Neural crest cell (in vitro differentiated cells): ENCODE measurements at regions not wholly inside any gene's neighbourhood (a gene's known extent, or its start where the extent isn't known, plus 50 kb on each side); places are given as distances from the start of the nearest gene placed in this dataset.

Experiments
- DNase-seq: peaks from one replicate; pipeline ENCODE4 v3.0.0; 2021; ENCODE audit warnings: low read depth, mixed read lengths, low spot score
- H3K27ac Mint-ChIP-seq: one replicate; pipeline ENCODE4 v1.8.0; 2021; ENCODE audit warnings: mild to moderate bottlenecking, mixed read lengths; ENCODE audit not compliant: unreplicated experiment
- H3K27me3 Mint-ChIP-seq: 2 replicates; pipeline ENCODE4 v1.8.0; 2021; ENCODE audit warnings: low read depth, mild to moderate bottlenecking, mixed read lengths
- H3K36me3 Mint-ChIP-seq: 2 replicates; pipeline ENCODE4 v1.8.0; 2021; ENCODE audit warnings: low read depth, mild to moderate bottlenecking, mixed read lengths
- H3K4me1 Mint-ChIP-seq: 2 replicates; pipeline ENCODE4 v1.8.0; 2021; ENCODE audit warnings: mixed read lengths
- H3K4me3 Mint-ChIP-seq: one replicate; pipeline ENCODE4 v1.8.0; 2021; ENCODE audit warnings: mild to moderate bottlenecking, mixed read lengths
- H3K9me3 Mint-ChIP-seq: 2 replicates; pipeline ENCODE4 v1.8.0; 2021; ENCODE audit warnings: mixed read lengths
- CTCF ChIP-seq: fragments of 200-600 bp; sonication (generic); conservative IDR thresholded peaks from 2 replicates; pipeline ENCODE4 v1.5.0; 2021; ENCODE audit warnings: antibody characterized with exemption, mild to moderate bottlenecking

GRCh38 chr9:106400950-106401349, 462.0 kb upstream of the ZNF462 start:
- no peak for DNase-seq
- H3K4me1 Mint-ChIP-seq, result peaks cover 5% of the 10 kb centered on the region

GRCh38 chr9:106403081-106403480, 459.9 kb upstream of the ZNF462 start:
- Mint-ChIP-seq H3K27ac (no peak overlapping the region), H3K27me3 (no peaks in the 10 kb centered on the region), H3K4me1 (peaks cover 11% of the 10 kb centered on the region), H3K36me3 (no peaks in the 10 kb centered on the region), H3K9me3 (peaks cover 6% of the 10 kb centered on the region), H3K4me3 (no peak overlapping the region)
- DNase-seq, result no peak
- no peak for TF ChIP-seq CTCF

More at GRCh38 chr9:106400950-106401349, 462.0 kb upstream of the ZNF462 start:
- H3K27ac Mint-ChIP-seq, result no peak overlapping the region
- H3K9me3 Mint-ChIP-seq, result peaks cover 6% of the 10 kb centered on the region
- H3K4me3 Mint-ChIP-seq, result no peak overlapping the region
- TF ChIP-seq CTCF, result no peak
- no peaks in the 10 kb centered on the region for H3K27me3 Mint-ChIP-seq
- H3K36me3 Mint-ChIP-seq, result no peaks in the 10 kb centered on the region

- Mint-ChIP-seq H3K4me1 (peaks cover 17% of the 10 kb centered on the region), H3K27me3 (no peaks in the 10 kb centered on the region), H3K9me3 (peaks cover 6% of the 10 kb centered on the region), H3K4me3 (no peak overlapping the region), H3K36me3 (no peaks in the 10 kb centered on the region), H3K27ac (no peak overlapping the region)
- TF ChIP-seq CTCF, result no peak
- no peak for DNase-seq
Observed at GRCh38 chr9:106404137-106404536, 458.8 kb upstream of the ZNF462 start.

GRCh38 chr9:106405871-106406435, 457.0 kb upstream of the ZNF462 start:
- H3K9me3 Mint-ChIP-seq, result no peaks in the 10 kb centered on the region
- H3K4me1 Mint-ChIP-seq, result peaks cover 17% of the 10 kb centered on the region
- no peaks in the 10 kb centered on the region for H3K36me3 Mint-ChIP-seq
- H3K27ac Mint-ChIP-seq, result no peak overlapping the region
- H3K27me3 Mint-ChIP-seq, result no peaks in the 10 kb centered on the region
- H3K4me3 Mint-ChIP-seq, result no peak overlapping the region
- no peak for DNase-seq
- TF ChIP-seq CTCF, result no peak

GRCh38 chr9:106414042-106414441, 448.9 kb upstream of the ZNF462 start:
- H3K27ac Mint-ChIP-seq, result no peak overlapping the region
- DNase-seq, result no peak
- no peaks in the 10 kb centered on the region for H3K27me3 Mint-ChIP-seq
- H3K9me3 Mint-ChIP-seq, result peaks cover 2% of the 10 kb centered on the region
- no peak for TF ChIP-seq CTCF
- peaks cover 4% of the 10 kb centered on the region for H3K4me1 Mint-ChIP-seq
- H3K36me3 Mint-ChIP-seq, result no peaks in the 10 kb centered on the region
- no peak overlapping the region for H3K4me3 Mint-ChIP-seq
